LNCaP clone FGC (cell line): ENCODE measurements at regions not wholly inside any gene's neighbourhood (a gene's known extent, or its start where the extent isn't known, plus 50 kb on each side); places are given as distances from the start of the nearest gene placed in this dataset.

Experiments
- DNase-seq: peaks from one replicate; pipeline ENCODE4 v3.0.0-alpha.2; 2011; ENCODE audit warnings: low read depth
- H3K4me3 ChIP-seq: 2 replicates; pipeline ENCODE4 v1.5.1; 2011; ENCODE audit warnings: mild to moderate bottlenecking, low read depth, low read length, control low read depth
- TF ChIP-seq, protein P1 (sequence below): IDR thresholded peaks from 2 replicates; pipeline ENCODE4 v1.5.1; 2012; ENCODE audit warnings: mild to moderate bottlenecking; ENCODE audit not compliant: control insufficient read depth, insufficient read depth; ENCODE audit errors: extremely low read depth

DNA sequence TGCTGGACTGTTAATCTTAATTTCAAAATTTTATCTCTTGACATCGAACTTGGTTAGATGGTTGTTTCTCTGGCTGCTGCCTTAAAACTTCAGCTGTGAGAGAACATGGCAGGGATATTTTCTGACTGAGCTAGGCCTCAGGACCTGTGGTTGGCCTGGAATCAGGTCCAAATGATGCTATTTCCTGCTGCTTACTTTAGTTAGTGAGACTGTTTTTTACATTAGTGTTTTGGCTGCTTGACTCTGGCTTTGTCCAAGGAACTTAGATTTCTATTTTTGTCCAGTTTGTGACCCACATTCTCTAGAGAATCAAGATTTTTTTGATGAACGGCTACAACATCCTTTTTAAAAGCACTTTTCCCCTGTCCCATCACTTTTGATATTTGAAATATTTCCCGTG is 497.9 kb upstream of the SGO1 start:
- DNase-seq: no peak
- TF ChIP-seq, protein P1, sequence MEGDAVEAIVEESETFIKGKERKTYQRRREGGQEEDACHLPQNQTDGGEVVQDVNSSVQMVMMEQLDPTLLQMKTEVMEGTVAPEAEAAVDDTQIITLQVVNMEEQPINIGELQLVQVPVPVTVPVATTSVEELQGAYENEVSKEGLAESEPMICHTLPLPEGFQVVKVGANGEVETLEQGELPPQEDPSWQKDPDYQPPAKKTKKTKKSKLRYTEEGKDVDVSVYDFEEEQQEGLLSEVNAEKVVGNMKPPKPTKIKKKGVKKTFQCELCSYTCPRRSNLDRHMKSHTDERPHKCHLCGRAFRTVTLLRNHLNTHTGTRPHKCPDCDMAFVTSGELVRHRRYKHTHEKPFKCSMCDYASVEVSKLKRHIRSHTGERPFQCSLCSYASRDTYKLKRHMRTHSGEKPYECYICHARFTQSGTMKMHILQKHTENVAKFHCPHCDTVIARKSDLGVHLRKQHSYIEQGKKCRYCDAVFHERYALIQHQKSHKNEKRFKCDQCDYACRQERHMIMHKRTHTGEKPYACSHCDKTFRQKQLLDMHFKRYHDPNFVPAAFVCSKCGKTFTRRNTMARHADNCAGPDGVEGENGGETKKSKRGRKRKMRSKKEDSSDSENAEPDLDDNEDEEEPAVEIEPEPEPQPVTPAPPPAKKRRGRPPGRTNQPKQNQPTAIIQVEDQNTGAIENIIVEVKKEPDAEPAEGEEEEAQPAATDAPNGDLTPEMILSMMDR: no peak
- no peak overlapping the region for H3K4me3 ChIP-seq

DNA sequence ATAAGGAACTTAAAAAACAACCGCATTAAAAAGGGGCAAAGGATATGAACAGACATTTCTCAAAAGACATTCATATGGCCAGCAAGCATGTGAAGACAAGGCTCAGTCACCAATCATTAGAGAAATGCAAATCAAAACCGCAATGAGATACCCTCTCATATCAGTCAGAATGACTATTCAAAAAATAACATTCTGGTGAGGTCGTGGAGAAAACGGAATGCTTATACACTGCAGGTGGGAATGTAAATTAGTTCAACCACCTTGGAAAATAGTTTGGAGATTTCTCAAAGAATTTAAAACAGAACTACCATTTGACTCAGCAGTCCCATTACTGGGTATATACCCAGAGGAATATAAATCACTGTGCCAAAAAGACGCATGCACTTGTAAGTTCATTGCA is 496.6 kb upstream of the SGO1 start:
- TF ChIP-seq, protein P1: no peak
- no peak for DNase-seq
- no peak overlapping the region for H3K4me3 ChIP-seq

DNA sequence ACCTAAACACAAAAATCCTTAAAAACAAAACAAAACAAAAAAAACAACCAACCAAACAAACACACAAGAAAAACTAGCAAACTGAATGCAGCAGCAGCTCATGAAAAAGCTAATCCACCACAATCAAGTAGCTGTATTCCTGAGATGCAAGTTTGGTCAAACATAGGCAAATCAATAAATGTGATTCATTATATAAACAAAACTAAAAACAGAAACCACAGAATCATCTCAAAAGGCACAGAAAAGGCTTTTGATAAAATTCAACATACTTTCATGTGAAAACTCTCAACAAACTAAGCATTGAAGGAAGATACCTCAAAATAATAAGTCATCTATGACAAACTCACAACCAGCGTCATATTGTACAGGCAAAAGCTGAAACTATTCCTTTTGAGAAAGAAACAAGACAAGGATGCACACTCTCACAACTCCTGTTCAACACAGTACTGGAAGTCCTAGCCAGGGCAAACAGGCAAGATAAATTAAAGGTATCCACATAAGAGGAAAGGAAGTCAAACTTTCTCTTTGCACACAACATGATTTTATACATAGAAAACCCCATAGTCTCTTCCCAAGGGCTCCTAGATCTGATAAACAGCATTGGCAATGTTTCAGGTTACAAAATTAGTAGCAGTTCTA is 495.1 kb upstream of the SGO1 start:
- TF ChIP-seq, protein P1: no peak
- no peak for DNase-seq

GRCh38 chr3:20673866-20674265 is 487.9 kb upstream of the SGO1 start:
- TF ChIP-seq, protein P1: no peak
- DNase-seq: no peak
- H3K4me3 ChIP-seq: no peak overlapping the region

More for the DNA sequence above, 495.1 kb upstream of the SGO1 start:
- no peak overlapping the region for H3K4me3 ChIP-seq

GRCh38 chr3:20669675-20670074 is 483.7 kb upstream of the SGO1 start:
- TF ChIP-seq, protein P1: no peak
- no peak overlapping the region for H3K4me3 ChIP-seq
- DNase-seq: no peak

DNA sequence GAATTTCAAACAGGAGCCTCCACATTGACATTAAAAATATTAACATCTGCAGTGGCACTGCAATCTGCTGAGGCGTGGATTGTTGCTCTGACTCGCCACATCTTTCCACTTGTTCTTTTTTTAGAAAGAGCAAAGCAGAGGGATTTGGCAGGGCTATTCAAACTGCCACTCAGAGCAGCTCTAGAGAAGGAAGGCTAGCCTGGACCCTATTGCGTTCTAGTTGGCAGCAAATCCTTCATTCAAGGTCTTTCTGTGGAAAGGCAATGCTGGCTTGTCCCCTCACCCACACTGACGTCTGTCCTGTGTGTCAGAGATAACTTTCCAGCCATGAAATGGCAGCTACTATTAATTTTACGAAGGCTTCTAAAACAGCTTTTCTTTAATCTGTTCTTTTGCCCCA is 483.2 kb upstream of the SGO1 start:
- TF ChIP-seq, protein P1: no peak
- no peak overlapping the region for H3K4me3 ChIP-seq
- DNase-seq: no peak

DNA sequence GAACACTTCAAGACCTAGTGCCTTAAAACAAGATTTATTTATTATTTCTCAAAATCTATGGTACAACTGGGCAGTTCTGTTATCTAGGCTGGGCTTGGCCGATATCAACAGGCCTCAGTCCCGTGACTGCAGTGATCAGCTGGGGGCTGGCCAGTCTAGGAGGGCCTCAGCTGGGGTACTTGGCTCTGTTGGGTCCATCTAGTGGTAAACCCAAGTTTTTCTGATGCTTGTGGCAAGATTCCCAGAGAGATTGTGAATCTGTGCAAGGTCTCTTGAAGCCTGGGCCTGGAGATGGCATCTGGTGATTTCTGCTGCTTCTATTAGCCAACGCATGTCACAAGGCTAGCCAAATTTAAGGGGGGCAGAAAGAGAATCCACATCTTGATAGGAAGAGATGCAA is 482.4 kb upstream of the SGO1 start:
- H3K4me3 ChIP-seq: no peak overlapping the region
- DNase-seq: no peak
- TF ChIP-seq, protein P1: no peak
